Suprapubic skin (tissue), 4 donors: ENCODE measurements at regions not wholly inside any gene's neighbourhood (a gene's known extent, or its start where the extent isn't known, plus 50 kb on each side); places are given as distances from the start of the nearest gene placed in this dataset.

Source experiments
- DNase-seq, 2 donors: peaks; one replicate each; pipeline ENCODE4 v3.0.0-alpha.2; 2019; ENCODE audit warnings: low spot score in 2 of 2
- H3K27ac ChIP-seq: fragments of 200-600 bp; sonication (generic); one replicate; pipeline ENCODE4 v1.5.1; 2019
- H3K27me3 ChIP-seq: fragments of 200-600 bp; sonication (generic); one replicate; pipeline ENCODE4 v1.5.1; 2019
- H3K36me3 ChIP-seq: fragments of 200-600 bp; sonication (generic); one replicate; pipeline ENCODE4 v1.5.1; 2019
- H3K4me1 ChIP-seq: fragments of 200-600 bp; sonication (generic); one replicate; pipeline ENCODE4 v1.5.1; 2019
- H3K4me3 ChIP-seq: fragments of 200-600 bp; sonication (generic); one replicate; pipeline ENCODE4 v1.5.1; 2019; ENCODE audit warnings: mild to moderate bottlenecking
- H3K9me3 ChIP-seq: fragments of 200-600 bp; sonication (generic); one replicate; pipeline ENCODE4 v1.5.1; 2019
- EP300 ChIP-seq: sonication (generic); formaldehyde crosslinking; IDR thresholded peaks from one replicate; pipeline ENCODE4 v1.6.1; 2017; ENCODE audit warnings: antibody characterized with exemption
- POLR2A ChIP-seq, 2 donors: fragments of 450-650 bp; IDR thresholded peaks; one replicate each; pipeline ENCODE4 v1.6.1; 2017; ENCODE audit warnings: antibody characterized with exemption in 2 of 2, mild to moderate bottlenecking in 2 of 2, moderate library complexity in 2 of 2
- POLR2AphosphoS5 ChIP-seq, 3 donors: sonication (generic); formaldehyde crosslinking; IDR thresholded peaks; one replicate each; pipeline ENCODE4 v1.6.1; 2017; ENCODE audit warnings: antibody characterized with exemption in 3 of 3
- WGBS: methylation state at CpG from one replicate; pipeline ENCODE4 v1.1.5; 2018; 5-methylcytosine and 5-hydroxymethylcytosine counted together
- TF ChIP-seq, protein P1 (sequence below), 2 donors: fragments of 200-600 bp in 1 of 2; fragments of 450-650 bp in 1 of 2; sonication (generic) in 1 of 2; IDR thresholded peaks; one replicate each; pipeline ENCODE4 v1.5.1; 2016 to 2019; ENCODE audit warnings: antibody characterized with exemption in 2 of 2, mild to moderate bottlenecking in 1 of 2, moderate library complexity in 1 of 2

GRCh38 chr2:215605214-215605613, 169.3 kb upstream of the FN1 start:
- no peak for DNase-seq
- no peaks in the 10 kb centered on the region for H3K27me3 ChIP-seq
- H3K27ac ChIP-seq: no peak overlapping the region
- H3K4me3 ChIP-seq: no peak overlapping the region
- H3K4me1 ChIP-seq: no peaks in the 10 kb centered on the region
- no peaks in the 10 kb centered on the region for H3K9me3 ChIP-seq
- TF ChIP-seq EP300 (no peak), POLR2AphosphoS5 (IDR thresholded peaks at IDR 0.05) (no peak), POLR2A (IDR thresholded peaks at IDR 0.05) (no peak)
- TF ChIP-seq, protein P1, sequence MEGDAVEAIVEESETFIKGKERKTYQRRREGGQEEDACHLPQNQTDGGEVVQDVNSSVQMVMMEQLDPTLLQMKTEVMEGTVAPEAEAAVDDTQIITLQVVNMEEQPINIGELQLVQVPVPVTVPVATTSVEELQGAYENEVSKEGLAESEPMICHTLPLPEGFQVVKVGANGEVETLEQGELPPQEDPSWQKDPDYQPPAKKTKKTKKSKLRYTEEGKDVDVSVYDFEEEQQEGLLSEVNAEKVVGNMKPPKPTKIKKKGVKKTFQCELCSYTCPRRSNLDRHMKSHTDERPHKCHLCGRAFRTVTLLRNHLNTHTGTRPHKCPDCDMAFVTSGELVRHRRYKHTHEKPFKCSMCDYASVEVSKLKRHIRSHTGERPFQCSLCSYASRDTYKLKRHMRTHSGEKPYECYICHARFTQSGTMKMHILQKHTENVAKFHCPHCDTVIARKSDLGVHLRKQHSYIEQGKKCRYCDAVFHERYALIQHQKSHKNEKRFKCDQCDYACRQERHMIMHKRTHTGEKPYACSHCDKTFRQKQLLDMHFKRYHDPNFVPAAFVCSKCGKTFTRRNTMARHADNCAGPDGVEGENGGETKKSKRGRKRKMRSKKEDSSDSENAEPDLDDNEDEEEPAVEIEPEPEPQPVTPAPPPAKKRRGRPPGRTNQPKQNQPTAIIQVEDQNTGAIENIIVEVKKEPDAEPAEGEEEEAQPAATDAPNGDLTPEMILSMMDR (IDR thresholded peaks at IDR 0.05): no peak
- no peaks in the 10 kb centered on the region for H3K36me3 ChIP-seq

GRCh38 chr2:215604606-215605005, 168.7 kb upstream of the FN1 start:
- TF ChIP-seq POLR2A (IDR thresholded peaks at IDR 0.05): no peak
- WGBS: 67% methylated on average over 2 of the region's 2 CpGs
- H3K27ac ChIP-seq: no peak overlapping the region
- no peaks in the 10 kb centered on the region for H3K9me3 ChIP-seq
- no peak for DNase-seq
- no peaks in the 10 kb centered on the region for H3K27me3 ChIP-seq
- H3K36me3 ChIP-seq: no peaks in the 10 kb centered on the region
- no peaks in the 10 kb centered on the region for H3K4me1 ChIP-seq
- H3K4me3 ChIP-seq: no peak overlapping the region

GRCh38 chr2:215603440-215603839, 167.6 kb upstream of the FN1 start:
- Histone ChIP-seq H3K27me3 (no peaks in the 10 kb centered on the region), H3K4me3 (no peak overlapping the region), H3K4me1 (no peaks in the 10 kb centered on the region), H3K36me3 (no peaks in the 10 kb centered on the region), H3K27ac (no peak overlapping the region), H3K9me3 (no peaks in the 10 kb centered on the region)
- WGBS: 95% methylated on average over 7 of the region's 7 CpGs
- TF ChIP-seq POLR2AphosphoS5 (IDR thresholded peaks at IDR 0.05) (no peak), EP300 (no peak), POLR2A (IDR thresholded peaks at IDR 0.05) (no peak)
- TF ChIP-seq, protein P1 (IDR thresholded peaks at IDR 0.05): no peak
- no peak for DNase-seq

GRCh38 chr2:215602997-215603396, 167.1 kb upstream of the FN1 start:
- no peak overlapping the region for H3K27ac ChIP-seq
- WGBS: 58% methylated on average over 3 of the region's 3 CpGs
- H3K9me3 ChIP-seq: no peaks in the 10 kb centered on the region
- no peaks in the 10 kb centered on the region for H3K36me3 ChIP-seq
- H3K27me3 ChIP-seq: no peaks in the 10 kb centered on the region
- no peak overlapping the region for H3K4me3 ChIP-seq
- H3K4me1 ChIP-seq: no peaks in the 10 kb centered on the region
- DNase-seq: no peak
- no peak for TF ChIP-seq POLR2A (IDR thresholded peaks at IDR 0.05)
- TF ChIP-seq EP300: no peak
- no peak for TF ChIP-seq POLR2AphosphoS5 (IDR thresholded peaks at IDR 0.05)
- TF ChIP-seq, protein P1 (IDR thresholded peaks at IDR 0.05): no peak

- H3K9me3 ChIP-seq: no peaks in the 10 kb centered on the region
- no peaks in the 10 kb centered on the region for H3K36me3 ChIP-seq
- DNase-seq: no peak
- H3K4me1 ChIP-seq: no peaks in the 10 kb centered on the region
- WGBS: 47% methylated on average over 2 of the region's 2 CpGs
- no peak overlapping the region for H3K27ac ChIP-seq
- H3K27me3 ChIP-seq: no peaks in the 10 kb centered on the region
- TF ChIP-seq, protein P1 (IDR thresholded peaks at IDR 0.05): no peak
- no peak for TF ChIP-seq POLR2A (IDR thresholded peaks at IDR 0.05)
- TF ChIP-seq POLR2AphosphoS5 (IDR thresholded peaks at IDR 0.05): no peak
- TF ChIP-seq EP300: no peak
- H3K4me3 ChIP-seq: no peak overlapping the region
Observed at GRCh38 chr2:215601990-215602721, 166.3 kb upstream of the FN1 start.

DNA sequence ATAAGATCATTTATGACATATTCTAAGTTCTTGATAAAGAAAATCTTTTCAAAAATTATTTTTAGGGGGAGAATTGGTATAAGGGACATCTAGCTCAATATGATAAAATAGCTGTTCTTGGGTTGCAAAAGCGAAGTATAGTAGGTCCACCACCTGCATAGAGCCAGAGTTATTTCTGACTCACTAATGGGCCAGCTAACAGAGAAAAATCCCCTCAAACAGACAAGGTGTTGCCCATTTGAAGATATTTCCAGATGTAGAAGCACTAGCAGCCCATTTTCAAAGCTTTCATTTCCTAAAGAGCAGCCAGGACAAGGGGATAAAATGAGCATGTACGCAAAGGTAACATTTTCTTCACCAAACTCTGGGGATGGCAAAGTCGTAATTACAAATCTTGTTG, 165.7 kb upstream of the FN1 start:
- no peak overlapping the region for H3K4me3 ChIP-seq
- H3K9me3 ChIP-seq: no peaks in the 10 kb centered on the region
- H3K36me3 ChIP-seq: no peaks in the 10 kb centered on the region
- H3K27ac ChIP-seq: no peak overlapping the region
- TF ChIP-seq POLR2AphosphoS5 (IDR thresholded peaks at IDR 0.05): no peak
- TF ChIP-seq, protein P1 (IDR thresholded peaks at IDR 0.05): no peak
- no peak for TF ChIP-seq EP300
- no peaks in the 10 kb centered on the region for H3K4me1 ChIP-seq
- H3K27me3 ChIP-seq: no peaks in the 10 kb centered on the region
- DNase-seq: no peak
- WGBS: 81% methylated on average over 3 of the region's 3 CpGs
